ENCODE measurements at regions not wholly inside any gene's neighbourhood (a gene's known extent, or its start where the extent isn't known, plus 50 kb on each side); places are given as distances from the start of the nearest gene placed in this dataset.
"Not testable (repeated sequence)": the region's sequence is repeated elsewhere in the genome, so short reads cannot be mapped to it uniquely, and the experiment has no call there.

GRCh38 chr5:12574298-12575093 lies 670.2 kb upstream of the CTNND2 start:
- H3K27ac Mint-ChIP-seq; DNase-seq (ENCODE audit: low spot score in 2 of 2); H3K36me3 Mint-ChIP-seq; ATAC-seq: not testable (repeated sequence)
- peaks cover 4 to 19% of the 10 kb centered on the region in 2 donors for H3K9me3 Mint-ChIP-seq

- not testable (repeated sequence) for ATAC-seq; H3K36me3 Mint-ChIP-seq; H3K27ac Mint-ChIP-seq; DNase-seq (ENCODE audit: low spot score in 2 of 2)
- H3K9me3 Mint-ChIP-seq = peaks cover 4 to 19% of the 10 kb centered on the region in 2 donors
Measured at GRCh38 chr5:12573916-12574297, 669.7 kb upstream of the CTNND2 start.

- peaks cover 5 to 21% of the 10 kb centered on the region in 2 donors for H3K9me3 Mint-ChIP-seq
- peaks cover 0 to 1% of the 10 kb centered on the region in 2 donors for H3K36me3 Mint-ChIP-seq
Measured at GRCh38 chr5:12570688-12571087, 666.4 kb upstream of the CTNND2 start.

GRCh38 chr5:12566441-12566840 lies 662.2 kb upstream of the CTNND2 start:
- Mint-ChIP-seq H3K27ac (no peak overlapping the region), H3K36me3 (peaks cover 0 to 6% of the 10 kb centered on the region in 2 donors), H3K9me3 (peaks cover 18 to 33% of the 10 kb centered on the region in 2 donors)
- DNase-seq (ENCODE audit: low spot score in 2 of 2) (no peak), ATAC-seq (no peak)

More at GRCh38 chr5:12570688-12571087, 666.4 kb upstream of the CTNND2 start:
- DNase-seq (ENCODE audit: low spot score in 2 of 2) (no peak), ATAC-seq (no peak)
- H3K27ac Mint-ChIP-seq = no peak overlapping the region

GRCh38 chr5:12557012-12557411 lies 652.8 kb upstream of the CTNND2 start:
- Mint-ChIP-seq H3K36me3 (no peaks in the 10 kb centered on the region), H3K9me3 (peaks cover 4% of the 10 kb centered on the region in 2 donors), H3K27ac (no peak overlapping the region)
- no peak for DNase-seq (ENCODE audit: low spot score in 2 of 2)
- ATAC-seq = no peak

- Mint-ChIP-seq H3K9me3 (peaks cover 3 to 7% of the 10 kb centered on the region in 2 donors), H3K36me3 (peaks cover 0 to 4% of the 10 kb centered on the region in 2 donors), H3K27ac (no peak overlapping the region)
- DNase-seq (ENCODE audit: low spot score in 2 of 2) (no peak), ATAC-seq (no peak)
Measured at GRCh38 chr5:12526113-12526512, 621.9 kb upstream of the CTNND2 start.

- ATAC-seq (no peak), DNase-seq (ENCODE audit: low spot score in 2 of 2) (no peak)
- H3K27ac Mint-ChIP-seq = no peak overlapping the region
- peaks cover 14 to 19% of the 10 kb centered on the region in 2 donors for H3K9me3 Mint-ChIP-seq
- H3K36me3 Mint-ChIP-seq = peaks cover 0 to 19% of the 10 kb centered on the region in 2 donors
Measured at GRCh38 chr5:12522116-12522515, 617.9 kb upstream of the CTNND2 start.

GRCh38 chr5:12504983-12505382 lies 600.7 kb upstream of the CTNND2 start:
- H3K36me3 Mint-ChIP-seq = peaks cover 0 to 14% of the 10 kb centered on the region in 2 donors
- ATAC-seq; DNase-seq (ENCODE audit: low spot score in 2 of 2); H3K27ac Mint-ChIP-seq: not testable (repeated sequence)
- peaks cover 30 to 40% of the 10 kb centered on the region in 2 donors for H3K9me3 Mint-ChIP-seq

GRCh38 chr5:12488161-12488560 lies 583.9 kb upstream of the CTNND2 start:
- Mint-ChIP-seq H3K27ac (no peak overlapping the region), H3K36me3 (peaks cover 4 to 5% of the 10 kb centered on the region in 2 donors), H3K9me3 (peaks cover 16 to 30% of the 10 kb centered on the region in 2 donors)
- no peak for DNase-seq (ENCODE audit: low spot score in 2 of 2)
- ATAC-seq = no peak

- peaks cover 0 to 4% of the 10 kb centered on the region in 2 donors for H3K36me3 Mint-ChIP-seq
- H3K9me3 Mint-ChIP-seq = peaks cover 5 to 27% of the 10 kb centered on the region in 2 donors
- ATAC-seq (no peak), DNase-seq (ENCODE audit: low spot score in 2 of 2) (no peak)
- H3K27ac Mint-ChIP-seq = no peak overlapping the region
Measured at GRCh38 chr5:12480487-12480886, 576.2 kb upstream of the CTNND2 start.

- no peak for ATAC-seq
- H3K9me3 Mint-ChIP-seq = peaks cover 5 to 23% of the 10 kb centered on the region in 2 donors
- no peaks in the 10 kb centered on the region for H3K36me3 Mint-ChIP-seq
- H3K27ac Mint-ChIP-seq = no peak overlapping the region
- no peak for DNase-seq (ENCODE audit: low spot score in 2 of 2)
Measured at GRCh38 chr5:12477554-12477953, 573.3 kb upstream of the CTNND2 start.

GRCh38 chr5:12467799-12468198 lies 563.6 kb upstream of the CTNND2 start:
- no peak for DNase-seq (ENCODE audit: low spot score in 2 of 2)
- Mint-ChIP-seq H3K9me3 (peaks cover 33 to 36% of the 10 kb centered on the region in 2 donors), H3K27ac (no peak overlapping the region), H3K36me3 (peaks cover 0 to 13% of the 10 kb centered on the region in 2 donors)
- ATAC-seq = no peak

- Mint-ChIP-seq H3K27ac (no peak overlapping the region), H3K9me3 (peaks cover 11 to 13% of the 10 kb centered on the region in 2 donors), H3K36me3 (no peaks in the 10 kb centered on the region)
- DNase-seq (ENCODE audit: low spot score in 2 of 2) (no peak), ATAC-seq (no peak)
Measured at GRCh38 chr5:12460493-12461261, 556.4 kb upstream of the CTNND2 start.

- no peak for DNase-seq (ENCODE audit: low spot score in 2 of 2)
- no peak overlapping the region for H3K27ac Mint-ChIP-seq
- H3K36me3 Mint-ChIP-seq = no peaks in the 10 kb centered on the region
- peaks cover 11 to 13% of the 10 kb centered on the region in 2 donors for H3K9me3 Mint-ChIP-seq
- ATAC-seq = no peak
Measured at GRCh38 chr5:12459326-12459725, 555.1 kb upstream of the CTNND2 start.

GRCh38 chr5:12419075-12419474 lies 514.8 kb upstream of the CTNND2 start:
- Mint-ChIP-seq H3K27ac (no peak overlapping the region), H3K36me3 (no peaks in the 10 kb centered on the region)

GRCh38 chr5:12413585-12413984 lies 509.3 kb upstream of the CTNND2 start:
- Mint-ChIP-seq H3K36me3 (peaks cover 0 to 8% of the 10 kb centered on the region in 2 donors), H3K27ac (no peak overlapping the region), H3K9me3 (peaks cover 20 to 21% of the 10 kb centered on the region in 2 donors)
- ATAC-seq (no peak), DNase-seq (ENCODE audit: low spot score in 2 of 2) (no peak)

More at GRCh38 chr5:12419075-12419474, 514.8 kb upstream of the CTNND2 start:
- H3K9me3 Mint-ChIP-seq = peaks cover 15 to 23% of the 10 kb centered on the region in 2 donors
- ATAC-seq = no peak
- no peak for DNase-seq (ENCODE audit: low spot score in 2 of 2)

- Mint-ChIP-seq H3K9me3 (peaks cover 20 to 21% of the 10 kb centered on the region in 2 donors), H3K36me3 (peaks cover 0 to 8% of the 10 kb centered on the region in 2 donors), H3K27ac (no peak overlapping the region)
- ATAC-seq (no peak), DNase-seq (ENCODE audit: low spot score in 2 of 2) (no peak)
Measured at GRCh38 chr5:12413075-12413474, 508.8 kb upstream of the CTNND2 start.
